GM12878 (cell line): ENCODE measurements at regions not wholly inside any gene's neighbourhood (a gene's known extent, or its start where the extent isn't known, plus 50 kb on each side); places are given as distances from the start of the nearest gene placed in this dataset.

ENCODE experiments used
- ATAC-seq: fragments of 200-7000 bp; cut with Tn5 transposase; 3 replicates; pipeline ENCODE4 v1.9.1; 2020; ENCODE audit warnings: mild to moderate bottlenecking, moderate library complexity
- BruUV-seq: library from RNA; stranded (reverse); fragments of 400-500 nt; replicated peaks from 2 replicates; lab custom pipeline; 2021; lab: Mats Ljungman, UMichigan
- CTCF ChIA-PET: fragments of 300-600 bp; sonication (Branson Sonifier 250); formaldehyde crosslinking; extraction: SDS; loops from one replicate; lab custom pipeline; 2021; ENCODE audit warnings: inconsistent platforms; lab: Yijun Ruan, JAX
- POLR2A ChIA-PET: fragments of 350-600 bp; formaldehyde crosslinking; extraction: SDS; loops from one replicate; lab custom pipeline; 2021; ENCODE audit warnings: inconsistent platforms; lab: Charles Lee
- RAD21 ChIA-PET: fragments of 300-600 bp; sonication (Branson Sonifier 250); formaldehyde crosslinking; loops from one replicate; lab custom pipeline; 2023; ENCODE audit warnings: antibody characterized with exemption; ENCODE audit not compliant: unreplicated experiment; lab: Charles Lee
- SMC1A ChIA-PET: fragments of 300-600 bp; sonication (Branson Sonifier 250); formaldehyde crosslinking; loops from one replicate; lab custom pipeline; 2023; ENCODE audit not compliant: unreplicated experiment, uncharacterized antibody; lab: Charles Lee
- DNase-seq: peaks from one replicate; pipeline ENCODE4 v3.0.0-alpha.2; 2011; ENCODE audit warnings: low read depth, low spot score
- FAIRE-seq: peaks from 3 replicates; lab custom pipeline; 2011; peaks lifted over from hg19 to GRCh38; lab: Jason Lieb, UNC
- H2AFZ ChIP-seq: 2 replicates; pipeline ENCODE4 v1.6.0; 2011; ENCODE audit warnings: low read depth, low read length, control low read depth; ENCODE audit not compliant: control insufficient read depth
- H3K27ac ChIP-seq: 2 replicates; pipeline ENCODE4 v1.5.1; 2011; ENCODE audit warnings: control low read depth; ENCODE audit not compliant: control insufficient read depth, insufficient read depth
- H3K27me3 ChIP-seq, 2 experiments: replicated peaks in 1 of 2; 2 replicates each; pipeline versions ENCODE4 v1.6.0 to v1.6.1; 2011; ENCODE audit warnings: low read length in 1 of 2; ENCODE audit not compliant: control insufficient read depth in 2 of 2, insufficient read depth in 2 of 2
- H3K36me3 ChIP-seq, 2 experiments: 2 replicates each; pipeline ENCODE4 v1.5.1; 2011; ENCODE audit warnings: low read length in 1 of 2; ENCODE audit not compliant: control insufficient read depth in 2 of 2, insufficient read depth in 2 of 2
- H3K4me1 ChIP-seq: 2 replicates; pipeline ENCODE4 v1.6.1; 2011; ENCODE audit warnings: mild to moderate bottlenecking, low read length, moderate library complexity, mixed read lengths; ENCODE audit not compliant: control insufficient read depth, insufficient read depth
- H3K4me2 ChIP-seq: 2 replicates; pipeline ENCODE4 v1.6.0; 2011; ENCODE audit warnings: control low read depth; ENCODE audit not compliant: control insufficient read depth, insufficient read depth
- H3K4me3 ChIP-seq: fragments of 200-600 bp; sonication (generic); 2 replicates; pipeline ENCODE4 v1.5.1; 2016
- H3K79me2 ChIP-seq: 2 replicates; pipeline ENCODE4 v1.6.0; 2011; ENCODE audit warnings: low read length; ENCODE audit not compliant: control insufficient read depth, insufficient read depth
- H3K9ac ChIP-seq: 2 replicates; pipeline ENCODE4 v1.8.0; 2011; ENCODE audit warnings: low read length, control low read depth, mixed read lengths; ENCODE audit not compliant: control insufficient read depth, insufficient read depth
- H3K9me3 ChIP-seq: replicated peaks from 3 replicates; pipeline ENCODE4 v1.5.1; 2011; ENCODE audit warnings: mild to moderate bottlenecking, low read length; ENCODE audit not compliant: control insufficient read depth, insufficient read depth
- H4K20me1 ChIP-seq: 2 replicates; pipeline ENCODE4 v1.6.0; 2011; ENCODE audit not compliant: control insufficient read depth, insufficient read depth
- E4F1 ChIP-seq: fragments of 450-650 bp; IDR thresholded peaks from 2 replicates; pipeline ENCODE4 v1.6.1; 2018; ENCODE audit warnings: borderline replicate concordance, mild to moderate bottlenecking; ENCODE audit not compliant: partially characterized antibody
- EP300 ChIP-seq, 2 experiments: fragments of 150-350 bp in 1 of 2; IDR thresholded peaks; 2 replicates each; pipeline ENCODE4 v1.6.1; 2011 to 2012; ENCODE audit warnings: low read depth in 2 of 2, low read length in 2 of 2, borderline replicate concordance in 1 of 2, improper control_type of control experiment in 1 of 2, inconsistent platforms in 1 of 2; ENCODE audit not compliant: control insufficient read depth in 1 of 2
- JUND ChIP-seq: IDR thresholded peaks from 2 replicates; pipeline ENCODE4 v1.6.1; 2012; ENCODE audit warnings: low read depth, mild to moderate bottlenecking, low read length, improper control_type of control experiment, moderate library complexity
- NFIC ChIP-seq: IDR thresholded peaks from 2 replicates; pipeline ENCODE4 v1.6.1; 2012; ENCODE audit warnings: low read depth, mild to moderate bottlenecking, inconsistent platforms, low read length, moderate library complexity
- RAD51 ChIP-seq: fragments of 450-650 bp; IDR thresholded peaks from 2 replicates; pipeline ENCODE4 v1.6.1; 2016; ENCODE audit warnings: moderate library complexity, mild to moderate bottlenecking, inconsistent platforms
- WGBS: methylation state at CpG from one replicate; pipeline ENCODE4 v1.1.6; 2016; ENCODE audit warnings: low lambda C conversion rate; ENCODE audit not compliant: insufficient replicate concordance, insufficient coverage; ENCODE audit errors: missing lambda C conversion rate; 5-methylcytosine and 5-hydroxymethylcytosine counted together
- in situ Hi-C: fragments of 300-500 bp; cut with MboI; formaldehyde crosslinking; loops from 9 replicates; pipeline ENCODE4 v1.14.3; 2018; ENCODE audit warnings: mixed read lengths
- intact Hi-C: fragments of 100-400 bp; cut with micrococcal nuclease; formaldehyde crosslinking; loops from one replicate; pipeline ENCODE4 v1.14.2; 2022; ENCODE audit not compliant: unreplicated experiment
- TF ChIP-seq, protein P1 (sequence below): fragments of 450-650 bp; IDR thresholded peaks from 2 replicates; pipeline ENCODE4 v1.6.1; 2016; ENCODE audit warnings: mild to moderate bottlenecking

GRCh38 chr22:47805394-47805935, 1043.0 kb downstream of the TBC1D22A start:
- Histone ChIP-seq H3K36me3 (no peaks in the 10 kb centered on the region), H2AFZ (no peak overlapping the region), H3K4me3 (no peak overlapping the region), H3K4me1 (no peaks in the 10 kb centered on the region), H3K9me3 (no peaks in the 10 kb centered on the region; the same call in 2 of the 3 replicates), H3K4me2 (no peak overlapping the region), H3K27me3 (no peaks in the 10 kb centered on the region), H3K79me2 (no peaks in the 10 kb centered on the region), H4K20me1 (no peaks in the 10 kb centered on the region), H3K9ac (no peak overlapping the region), H3K27ac (no peak overlapping the region)
- CTCF ChIA-PET, result interaction anchor here (1.4 kb wide), 1 partner anchor 33 kb away, joined by 4 read pairs; no protein-coding TSS in a partner anchor
- SMC1A ChIA-PET, result no interaction called here
- no TSS peak for BruUV-seq
- DNase-seq, result no peak
- FAIRE-seq, result no peak
- in situ Hi-C loops (no loop called here), intact Hi-C loops (no loop called here)
- ATAC-seq, result no peak
- under 1% methylated on average over 6 of the region's 6 CpGs for WGBS
- RAD21 ChIA-PET, result no interaction called here
- TF ChIP-seq RAD51, result no peak
- no peak for TF ChIP-seq JUND
- no peak for TF ChIP-seq E4F1
- no peak for TF ChIP-seq NFIC
- TF ChIP-seq, protein P1, sequence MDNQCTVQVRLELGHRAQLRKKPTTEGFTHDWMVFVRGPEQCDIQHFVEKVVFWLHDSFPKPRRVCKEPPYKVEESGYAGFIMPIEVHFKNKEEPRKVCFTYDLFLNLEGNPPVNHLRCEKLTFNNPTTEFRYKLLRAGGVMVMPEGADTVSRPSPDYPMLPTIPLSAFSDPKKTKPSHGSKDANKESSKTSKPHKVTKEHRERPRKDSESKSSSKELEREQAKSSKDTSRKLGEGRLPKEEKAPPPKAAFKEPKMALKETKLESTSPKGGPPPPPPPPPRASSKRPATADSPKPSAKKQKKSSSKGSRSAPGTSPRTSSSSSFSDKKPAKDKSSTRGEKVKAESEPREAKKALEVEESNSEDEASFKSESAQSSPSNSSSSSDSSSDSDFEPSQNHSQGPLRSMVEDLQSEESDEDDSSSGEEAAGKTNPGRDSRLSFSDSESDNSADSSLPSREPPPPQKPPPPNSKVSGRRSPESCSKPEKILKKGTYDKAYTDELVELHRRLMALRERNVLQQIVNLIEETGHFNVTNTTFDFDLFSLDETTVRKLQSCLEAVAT, result no peak
- no peak for TF ChIP-seq EP300 (IDR thresholded peaks at IDR 0.05; ENCODE audit: borderline replicate concordance in 1 of 2, control insufficient read depth in 1 of 2, low read depth in 2 of 2, low read length in 2 of 2)
- POLR2A ChIA-PET, result no interaction called here
